NCI-H345 (cell line): ENCODE measurements at regions not wholly inside any gene's neighbourhood (a gene's known extent, or its start where the extent isn't known, plus 50 kb on each side); places are given as distances from the start of the nearest gene placed in this dataset.

Experiments
- DNase-seq: peaks from one replicate; lab custom pipeline; 2025; lab: John Stamatoyannopoulos, UW

GRCh38 chr11:80155412-80156017 lies 714.7 kb upstream of the TENM4 start:
- DNase-seq, result peak; percentile 9

GRCh38 chr11:80146232-80146631 lies 705.4 kb upstream of the TENM4 start:
- peak; percentile 11 for DNase-seq

GRCh38 chr11:80144897-80145594 lies 704.2 kb upstream of the TENM4 start:
- no peak for DNase-seq

- no peak for DNase-seq
Measured at GRCh38 chr11:80136991-80137390, 696.2 kb upstream of the TENM4 start.

- DNase-seq, result no peak
Measured at GRCh38 chr11:80129396-80129795, 688.6 kb upstream of the TENM4 start.

DNA sequence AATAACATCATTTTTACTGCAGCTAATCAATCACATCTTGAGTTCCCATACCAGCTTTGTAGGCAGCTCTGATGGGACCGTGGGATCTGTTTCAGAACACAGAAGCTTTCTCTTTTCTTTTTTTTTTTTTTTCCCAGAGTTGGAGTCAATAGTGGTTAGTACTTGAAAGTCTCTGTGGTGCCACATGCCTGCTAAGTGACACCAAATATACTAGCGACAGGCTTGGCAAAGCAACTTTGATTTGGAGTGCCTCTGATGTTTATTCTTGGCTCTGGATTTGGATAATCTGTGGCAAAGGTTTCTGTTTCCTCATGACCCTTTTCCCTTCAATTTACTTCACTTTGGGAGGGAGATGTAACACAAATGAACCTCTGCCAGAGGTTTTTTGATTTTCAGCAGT lies 681.4 kb upstream of the TENM4 start:
- DNase-seq, result no peak

DNA sequence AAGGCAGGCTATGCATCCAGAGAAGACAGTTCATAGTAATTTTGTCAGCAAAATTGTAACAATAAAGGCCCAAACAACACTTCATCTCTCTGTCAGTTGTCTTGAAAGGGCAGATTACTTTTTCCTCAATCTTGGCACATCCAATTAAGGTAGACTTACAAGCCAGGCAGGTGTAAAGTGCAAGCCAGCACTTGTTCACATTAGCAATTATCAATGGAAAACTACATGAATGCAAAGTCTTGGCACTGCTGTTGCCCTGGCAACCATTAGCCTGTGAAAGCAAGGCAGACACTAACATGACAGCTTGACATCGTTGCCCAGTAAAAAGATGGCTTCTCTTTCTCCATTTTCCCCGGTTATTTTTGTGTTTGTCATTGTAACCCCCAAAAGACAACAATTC lies 677.2 kb upstream of the TENM4 start:
- DNase-seq, result peak; percentile 8

- no peak for DNase-seq
Measured at GRCh38 chr11:80116796-80117195, 676.0 kb upstream of the TENM4 start.

GRCh38 chr11:80109652-80110051 lies 668.8 kb upstream of the TENM4 start:
- no peak for DNase-seq

- DNase-seq, result no peak
Measured at GRCh38 chr11:80109031-80109430, 668.2 kb upstream of the TENM4 start.

GRCh38 chr11:80107415-80107814 lies 666.6 kb upstream of the TENM4 start:
- no peak for DNase-seq

GRCh38 chr11:80104191-80104590 lies 663.4 kb upstream of the TENM4 start:
- DNase-seq, result no peak

DNA sequence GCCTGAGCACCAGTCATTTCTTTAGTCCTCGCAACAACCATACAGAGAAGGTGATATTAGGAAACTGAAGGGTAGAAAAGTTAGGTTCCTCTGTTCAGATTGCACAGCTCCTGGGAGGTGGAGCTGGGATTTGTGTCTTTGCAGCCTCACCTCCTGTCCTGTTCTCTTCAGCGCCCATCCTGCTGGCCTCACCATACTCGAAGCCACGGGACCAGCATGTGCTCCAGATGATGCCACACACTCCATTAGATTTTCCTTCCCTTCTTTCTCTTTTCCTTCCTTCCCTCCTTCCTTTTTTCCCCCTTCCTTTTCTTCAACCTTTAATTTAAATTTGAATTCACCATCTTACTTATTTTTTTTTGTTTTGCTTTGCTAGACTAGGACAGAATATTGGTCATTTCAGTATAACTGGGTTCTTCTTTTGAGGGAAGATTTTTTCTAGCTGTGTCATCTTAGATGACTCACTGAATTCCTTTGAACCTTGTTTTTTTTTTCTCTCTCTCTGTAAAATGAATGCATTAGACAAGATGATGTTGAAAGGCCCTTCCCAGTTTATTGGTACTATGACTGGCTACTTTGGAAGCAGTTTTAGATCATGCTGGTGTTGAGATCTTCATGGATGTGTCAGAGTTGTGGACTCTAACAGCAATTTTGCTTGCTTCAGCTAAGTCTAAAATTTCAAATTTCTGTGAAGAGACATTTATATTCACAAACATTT lies 662.5 kb upstream of the TENM4 start:
- DNase-seq, result no peak

DNA sequence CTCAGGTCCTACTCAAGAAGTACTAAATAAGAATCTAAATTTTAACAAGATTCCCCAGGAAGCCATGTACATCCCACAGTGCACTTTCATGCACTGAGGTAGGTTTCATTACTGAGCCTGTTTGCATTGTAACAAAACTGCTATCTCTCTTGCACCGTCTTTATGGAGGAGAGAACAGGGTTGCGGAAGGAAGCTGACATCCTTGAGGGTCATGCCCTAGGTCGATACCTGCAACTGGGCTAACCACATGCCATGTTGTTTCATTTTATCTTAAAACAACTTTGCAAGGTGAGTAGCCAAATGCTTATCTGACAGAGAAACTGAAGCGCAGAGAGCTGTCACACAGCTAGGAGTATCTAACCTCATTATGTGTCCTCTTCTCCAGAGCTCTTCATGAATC lies 656.3 kb upstream of the TENM4 start:
- no peak for DNase-seq

GRCh38 chr11:80096736-80097135 lies 655.9 kb upstream of the TENM4 start:
- DNase-seq, result no peak

DNA sequence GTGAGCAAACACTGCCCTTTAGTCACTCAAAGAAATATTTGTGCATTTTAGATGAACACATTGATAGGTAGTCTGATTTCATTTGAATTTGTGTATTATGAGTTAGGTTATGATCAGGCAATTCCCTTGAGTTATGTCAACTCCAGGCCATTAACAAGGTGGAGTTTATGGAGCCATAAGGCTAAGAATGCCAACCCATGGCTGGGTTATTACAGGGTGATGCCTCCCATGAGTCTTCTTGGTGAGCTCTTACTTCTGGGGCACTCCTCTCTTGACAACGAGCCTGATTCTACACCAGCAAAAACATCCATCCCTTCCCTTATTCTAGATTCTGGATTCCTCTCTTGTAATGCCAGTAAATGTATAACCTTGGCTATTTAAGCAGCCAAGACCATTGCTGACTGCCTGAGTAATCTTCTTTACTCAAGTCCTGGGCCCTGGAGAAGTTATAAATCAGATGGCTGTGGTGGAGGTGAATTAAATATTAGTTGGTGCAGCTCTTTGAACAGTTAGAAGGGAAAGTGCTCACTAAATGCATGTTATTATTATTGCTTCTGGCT lies 645.7 kb upstream of the TENM4 start:
- no peak for DNase-seq

DNA sequence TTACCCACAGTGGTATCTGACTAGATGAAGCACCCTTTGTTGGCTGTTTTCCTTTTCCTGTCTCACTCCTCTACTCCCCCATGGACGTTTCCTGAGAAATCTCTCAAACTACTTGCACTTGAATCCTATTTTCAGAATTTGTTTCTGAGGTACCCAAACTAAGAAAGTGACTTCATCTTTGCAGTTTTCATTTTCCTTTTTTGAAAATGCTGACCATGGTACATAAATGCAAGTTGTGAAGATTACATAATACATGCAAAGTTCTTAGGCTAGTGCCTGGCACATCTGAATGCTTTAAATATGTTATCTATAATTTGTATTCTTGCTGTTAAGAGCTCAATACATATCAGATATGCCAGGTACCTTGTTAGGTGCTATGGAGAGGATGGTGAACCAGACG lies 644.7 kb upstream of the TENM4 start:
- no peak for DNase-seq

- DNase-seq, result no peak
Measured at GRCh38 chr11:80084608-80085007, 643.8 kb upstream of the TENM4 start.

DNA sequence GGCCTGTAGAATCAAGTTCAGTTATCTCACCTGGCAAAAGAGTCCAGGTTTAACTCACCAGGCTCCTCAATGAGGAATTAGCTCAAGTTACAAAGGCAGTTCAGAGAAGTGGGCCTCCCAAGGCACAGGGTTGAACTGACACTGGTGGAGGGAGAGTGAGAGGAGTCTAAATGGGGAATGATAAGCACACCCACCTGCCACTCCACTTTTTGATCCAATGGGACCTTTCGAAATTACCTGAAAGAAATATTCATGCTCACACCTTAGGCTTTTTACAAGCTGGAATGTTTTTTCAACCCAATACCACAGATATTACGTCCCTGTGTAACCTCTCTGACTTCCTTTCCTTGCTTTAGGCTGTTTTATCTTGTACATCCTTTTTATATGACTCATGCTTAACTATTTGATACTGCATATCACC lies 642.7 kb upstream of the TENM4 start:
- DNase-seq, result no peak

GRCh38 chr11:80082406-80082805 lies 641.6 kb upstream of the TENM4 start:
- no peak for DNase-seq

- DNase-seq, result no peak
Measured at GRCh38 chr11:80077113-80077512, 636.3 kb upstream of the TENM4 start.

DNA sequence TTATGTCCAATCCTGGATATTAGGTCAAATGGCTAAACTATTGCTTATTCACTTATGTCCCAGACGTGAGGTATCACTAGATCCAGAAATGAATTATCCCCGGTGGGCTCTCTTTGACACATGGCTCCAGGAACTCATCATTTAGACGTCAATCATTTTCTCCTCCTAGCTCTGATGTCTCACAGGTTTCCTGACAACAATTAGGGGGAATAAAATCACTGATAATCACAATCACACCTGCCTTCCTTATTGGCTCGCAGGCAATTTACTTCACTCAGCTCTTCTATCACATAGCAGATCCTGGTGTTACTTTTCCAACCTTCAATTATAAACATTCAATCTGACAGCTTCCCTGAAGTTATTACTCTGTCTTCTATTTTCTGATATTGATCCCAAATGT lies 634.0 kb upstream of the TENM4 start:
- no peak for DNase-seq

DNA sequence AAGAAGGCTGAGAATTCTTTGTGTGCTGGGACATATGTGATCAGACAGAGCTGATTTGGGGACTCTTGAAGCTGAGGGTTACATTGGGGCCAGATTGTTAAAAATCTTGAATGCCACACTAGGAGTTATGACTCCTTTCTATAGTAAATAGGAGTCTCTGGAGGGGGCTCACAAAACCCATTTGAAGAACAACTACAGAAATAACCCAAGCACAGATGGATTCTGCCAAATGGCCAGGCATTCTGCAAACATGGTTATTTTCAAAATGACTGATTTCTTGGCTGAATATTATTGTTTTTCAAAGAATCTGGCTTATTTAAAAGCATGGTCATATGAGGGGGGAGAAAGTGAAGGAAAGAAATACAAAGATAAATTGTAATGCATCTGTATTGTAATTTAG lies 625.5 kb upstream of the TENM4 start:
- DNase-seq, result no peak
